ENCODE measurements at regions not wholly inside any gene's neighbourhood (a gene's known extent, or its start where the extent isn't known, plus 50 kb on each side); places are given as distances from the start of the nearest gene placed in this dataset.

- no peak for TF ChIP-seq CTCF (IDR thresholded peaks at IDR 0.05)
- no peak for TF ChIP-seq POLR2A (IDR thresholded peaks at IDR 0.05)
- no peak for TF ChIP-seq EP300 (IDR thresholded peaks at IDR 0.05)
Measured at GRCh38 chr6:145546265-145546664, 189.1 kb downstream of the EPM2A start.

Data from gastroesophageal sphincter (tissue), 3 donors.